IMR-90 (cell line): ENCODE measurements at regions not wholly inside any gene's neighbourhood (a gene's known extent, or its start where the extent isn't known, plus 50 kb on each side); places are given as distances from the start of the nearest gene placed in this dataset.

Experiments
- ATAC-seq: fragments of 200-7000 bp; cut with Tn5 transposase; 2 replicates; pipeline ENCODE4 v1.9.1; 2020; ENCODE audit warnings: low read depth, mild to moderate bottlenecking, moderate library complexity
- BruUV-seq: library from RNA; stranded (reverse); fragments of 400-500 nt; replicated peaks from 2 replicates; lab custom pipeline; 2021; lab: Mats Ljungman, UMichigan
- CTCF ChIA-PET: fragments of 300-600 bp; formaldehyde crosslinking; extraction: SDS; loops from one replicate; lab custom pipeline; 2021; ENCODE audit warnings: antibody characterized with exemption; lab: Yijun Ruan, JAX
- POLR2A ChIA-PET: fragments of 300-600 bp; sonication (Branson Sonifier 250); formaldehyde crosslinking; loops from one replicate; lab custom pipeline; 2022; ENCODE audit warnings: antibody characterized with exemption; ENCODE audit not compliant: unreplicated experiment; lab: Charles Lee
- DNase-seq: peaks from one replicate; pipeline ENCODE4 v3.0.0; 2013
- H2AFZ ChIP-seq: replicated peaks from 2 replicates; pipeline ENCODE3; 2013; ENCODE audit warnings: low read length, mild to moderate bottlenecking; ENCODE audit not compliant: poor library complexity
- H2AK5ac ChIP-seq: 2 replicates; pipeline ENCODE4 v1.6.1; 2013; ENCODE audit warnings: low read depth, low read length, inconsistent platforms
- H2AK9ac ChIP-seq: replicated peaks from 2 replicates; pipeline ENCODE3; 2013; ENCODE audit warnings: mild to moderate bottlenecking, low read depth, low read length, moderate library complexity; ENCODE audit not compliant: poor library complexity
- H2BK120ac ChIP-seq: 2 replicates; pipeline ENCODE4 v1.6.1; 2013; ENCODE audit warnings: low read depth, low read length, inconsistent platforms
- H2BK15ac ChIP-seq: 3 replicates; pipeline ENCODE4 v1.6.1; 2013; ENCODE audit warnings: low read depth, low read length, inconsistent platforms
- H2BK20ac ChIP-seq: 2 replicates; pipeline ENCODE4 v1.6.1; 2013; ENCODE audit warnings: low read depth, mild to moderate bottlenecking, inconsistent platforms, low read length, moderate library complexity
- H2BK5ac ChIP-seq: 2 replicates; pipeline ENCODE4 v1.6.1; 2013; ENCODE audit warnings: mild to moderate bottlenecking, low read depth, low read length, inconsistent platforms; ENCODE audit not compliant: poor library complexity, severe bottlenecking
- H3K14ac ChIP-seq: replicated peaks from 2 replicates; pipeline ENCODE4 v1.6.1; 2013; ENCODE audit warnings: low read depth, low read length, inconsistent platforms
- H3K18ac ChIP-seq: 2 replicates; pipeline ENCODE4 v1.6.1; 2013; ENCODE audit warnings: low read depth, low read length, control low read depth
- H3K23ac ChIP-seq: 2 replicates; pipeline ENCODE4 v1.6.1; 2013; ENCODE audit warnings: low read depth, low read length, inconsistent platforms
- H3K27ac ChIP-seq: 2 replicates; pipeline ENCODE4 v1.5.1; 2013; ENCODE audit warnings: mild to moderate bottlenecking, control low read depth, low read length; ENCODE audit not compliant: insufficient read depth
- H3K27me3 ChIP-seq: 2 replicates; pipeline ENCODE4 v1.6.1; 2013; ENCODE audit warnings: low read length; ENCODE audit not compliant: control insufficient read depth, insufficient read depth
- H3K36me3 ChIP-seq: 2 replicates; pipeline ENCODE4 v1.6.1; 2013; ENCODE audit warnings: low read length, mixed read lengths; ENCODE audit not compliant: control insufficient read depth, insufficient read depth
- H3K4ac ChIP-seq: 2 replicates; pipeline ENCODE4 v1.6.1; 2013; ENCODE audit warnings: low read depth, low read length, inconsistent platforms
- H3K4me1 ChIP-seq: 2 replicates; pipeline ENCODE4 v1.6.1; 2013; ENCODE audit warnings: low read length, mixed read lengths; ENCODE audit not compliant: control insufficient read depth, insufficient read depth
- H3K4me2 ChIP-seq: 2 replicates; pipeline ENCODE4 v1.6.1; 2013; ENCODE audit warnings: low read depth, mild to moderate bottlenecking, control low read depth, low read length, moderate library complexity
- H3K4me3 ChIP-seq: 2 replicates; pipeline ENCODE4 v1.5.1; 2013; ENCODE audit warnings: low read depth, mild to moderate bottlenecking, control low read depth, low read length, moderate library complexity; ENCODE audit not compliant: insufficient read depth
- H3K56ac ChIP-seq: 2 replicates; pipeline ENCODE4 v1.6.1; 2013; ENCODE audit warnings: low read length, inconsistent platforms; ENCODE audit not compliant: insufficient read depth; ENCODE audit errors: extremely low read depth
- H3K79me1 ChIP-seq, 2 experiments: 2 replicates each; pipeline ENCODE4 v1.6.1; 2013; ENCODE audit warnings: low read length in 2 of 2, inconsistent platforms in 1 of 2, low read depth in 1 of 2
- H3K9ac ChIP-seq: 2 replicates; pipeline ENCODE4 v1.6.1; 2013; ENCODE audit warnings: low read depth, low read length, control low read depth
- H3K9me1 ChIP-seq: 2 replicates; pipeline ENCODE4 v1.6.1; 2013; ENCODE audit warnings: low read length, inconsistent platforms; ENCODE audit not compliant: insufficient read depth
- H3K9me3 ChIP-seq: 2 replicates; pipeline ENCODE4 v1.6.1; 2013; ENCODE audit warnings: low read length; ENCODE audit not compliant: control insufficient read depth, insufficient read depth
- H4K20me1 ChIP-seq: 2 replicates; pipeline ENCODE4 v1.6.1; 2013; ENCODE audit warnings: low read length, inconsistent platforms; ENCODE audit not compliant: insufficient read depth
- H4K5ac ChIP-seq: 2 replicates; pipeline ENCODE4 v1.6.1; 2013; ENCODE audit warnings: mild to moderate bottlenecking, low read depth, low read length, control low read depth
- H4K8ac ChIP-seq, 2 experiments: 2 replicates each; pipeline ENCODE4 v1.6.1; 2013; ENCODE audit warnings: low read depth in 2 of 2, low read length in 2 of 2, control low read depth in 1 of 2, inconsistent platforms in 1 of 2
- H4K91ac ChIP-seq: 2 replicates; pipeline ENCODE4 v1.6.1; 2013; ENCODE audit warnings: low read depth, low read length, inconsistent platforms; ENCODE audit not compliant: insufficient read depth
- CEBPB ChIP-seq: IDR thresholded peaks from 2 replicates; pipeline ENCODE4 v1.6.1; 2012; ENCODE audit warnings: low read depth, low read length, improper control_type of control experiment
- CTCF ChIP-seq: conservative IDR thresholded peaks from 2 replicates; pipeline ENCODE4 v1.5.1; 2012; ENCODE audit warnings: mild to moderate bottlenecking, low read depth, low read length, improper control_type of control experiment
- MXI1 ChIP-seq: IDR thresholded peaks from 2 replicates; pipeline ENCODE4 v1.6.1; 2012; ENCODE audit warnings: low read depth, mild to moderate bottlenecking, low read length, moderate library complexity, borderline replicate concordance
- POLR2A ChIP-seq: IDR thresholded peaks from 2 replicates; pipeline ENCODE4 v1.6.1; 2012; ENCODE audit warnings: mild to moderate bottlenecking, low read depth, low read length
- WGBS, 2 experiments: methylation state at CpG; one replicate each; pipeline versions ENCODE4 v1.1.5 to v1.1.7; 2013; ENCODE audit warnings: missing lambda C conversion rate in 2 of 2; ENCODE audit not compliant: insufficient read length in 1 of 2; ENCODE audit errors: extremely low coverage in 2 of 2; 5-methylcytosine and 5-hydroxymethylcytosine counted together
- dilution Hi-C: fragments of 300-500 bp; cut with HindIII; formaldehyde crosslinking; loops from one replicate; pipeline ENCODE4 v1.14.3; 2018; ENCODE audit warnings: low sequenced_read_pairs; ENCODE audit not compliant: unreplicated experiment
- in situ Hi-C: fragments of 300-500 bp; cut with MboI; formaldehyde crosslinking; loops from 3 replicates; pipeline ENCODE4 v1.14.3; 2019; ENCODE audit warnings: low sequenced_read_pairs, inconsistent platforms, mixed read lengths
- intact Hi-C: fragments of 100-400 bp; cut with micrococcal nuclease; formaldehyde crosslinking; loops from 2 replicates; pipeline ENCODE4 v1.10.0; 2022

DNA sequence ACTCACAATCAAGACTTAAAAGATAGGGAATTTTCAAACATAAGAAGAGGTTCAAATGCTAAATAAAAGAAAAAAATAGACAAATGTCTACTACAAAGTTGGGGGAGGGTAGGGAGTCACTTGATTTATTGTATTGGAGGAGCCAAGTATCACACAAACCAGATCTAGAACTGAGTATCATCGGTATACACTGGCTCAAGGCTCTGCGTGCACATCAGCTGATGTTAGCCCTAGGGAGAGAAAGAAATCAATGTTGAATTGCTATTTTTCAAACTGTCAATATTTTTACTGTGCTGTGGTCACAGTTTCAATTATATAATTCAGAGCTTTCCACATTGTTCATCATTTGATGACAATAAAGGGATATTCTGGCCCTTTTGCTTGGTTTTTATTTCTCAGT lies 54.9 kb upstream of the RXFP2 start:
- dilution Hi-C loops, result no loop called here

More for the DNA sequence above, 54.9 kb upstream of the RXFP2 start:
- Histone ChIP-seq H3K4me3 (no peak overlapping the region), H3K14ac (no peak overlapping the region), H4K91ac (no peak overlapping the region), H2AK9ac (no peak overlapping the region), H3K4me2 (no peak overlapping the region), H2BK5ac (no peak overlapping the region), H3K4ac (no peak overlapping the region), H2AFZ (no peak overlapping the region), H3K27me3 (no peaks in the 10 kb centered on the region; the same call in 1 of the 2 replicates), H4K20me1 (no peaks in the 10 kb centered on the region), H3K9ac (no peak overlapping the region), H3K9me1 (no peaks in the 10 kb centered on the region), H2BK20ac (no peak overlapping the region), H4K8ac (no peak overlapping the region), H3K4me1 (no peaks in the 10 kb centered on the region), H4K5ac (no peak overlapping the region), H3K56ac (no peak overlapping the region), H3K36me3 (no peaks in the 10 kb centered on the region), H2BK15ac (no peak overlapping the region), H3K27ac (no peak overlapping the region), H3K79me1 (no peaks in the 10 kb centered on the region), H2BK120ac (no peak overlapping the region), H3K23ac (no peak overlapping the region), H2AK5ac (no peak overlapping the region), H3K18ac (no peak overlapping the region), H3K9me3 (no peaks in the 10 kb centered on the region)
- intact Hi-C loops, result no loop called here
- BruUV-seq, result no TSS peak
- ChIA-PET POLR2A (no interaction called here), CTCF (no interaction called here)
- WGBS, 2 experiments, result no CpG with 5 or more reads among the region's 2 CpGs
- ATAC-seq (no peak), DNase-seq (no peak)
- in situ Hi-C loops, result no loop called here
- TF ChIP-seq MXI1 (no peak), CTCF (no peak), POLR2A (no peak), CEBPB (no peak)
